ENCODE measurements at regions not wholly inside any gene's neighbourhood (a gene's known extent, or its start where the extent isn't known, plus 50 kb on each side); places are given as distances from the start of the nearest gene placed in this dataset.

- Histone ChIP-seq H3K36me3 (ENCODE audit: control insufficient read depth in 2 of 2, extremely low read depth in 1 of 2, insufficient read depth in 2 of 2, low read length in 2 of 2) (no peaks in the 10 kb centered on the region), H3K9me3 (replicated peaks; ENCODE audit: control insufficient read depth, insufficient read depth, low read length) (peaks cover 4% of the 10 kb centered on the region), H3K9me1 (replicated peaks; ENCODE audit: control insufficient read depth, extremely low read depth, insufficient read depth, low read length) (no peaks in the 10 kb centered on the region), H3K27me3 (ENCODE audit: control insufficient read depth in 2 of 2, insufficient read depth in 2 of 2, low read length in 2 of 2) (no peaks in the 10 kb centered on the region), H3K4me2 (ENCODE audit: insufficient read depth, low read length) (no peak overlapping the region), H2AFZ (ENCODE audit: low read depth, low read length) (no peak overlapping the region), H4K20me1 (replicated peaks; ENCODE audit: control insufficient read depth, extremely low read depth, insufficient read depth, low read length) (no peaks in the 10 kb centered on the region), H3K27ac (ENCODE audit: insufficient read depth, low read depth, low read length) (no peak overlapping the region), H3K4me1 (ENCODE audit: control insufficient read depth, extremely low read depth, insufficient read depth, low read length) (no peaks in the 10 kb centered on the region), H3K79me2 (ENCODE audit: control insufficient read depth, insufficient read depth, low read length) (no peaks in the 10 kb centered on the region), H3K4me3 (replicated peaks in 1 of 3; ENCODE audit: insufficient read depth in 1 of 3, low read depth in 1 of 3, low read length in 3 of 3) (no peak overlapping the region), H3K9ac (replicated peaks; ENCODE audit: extremely low read depth, insufficient read depth, low read length) (no peak overlapping the region)
- dilution Hi-C loops (cut with MboI; ENCODE audit: extremely low pct_ligation_motif_present, low sequenced_read_pairs) (no loop called here), intact Hi-C loops (cut with micrococcal nuclease) (no loop called here)
- DNase-seq (ENCODE audit: low read depth, low spot score), result no peak
- CTCF ChIA-PET, result no interaction called here
- FAIRE-seq, result no peak
- POLR2A ChIA-PET, result no interaction called here
- no peak for TF ChIP-seq POLR2A (IDR thresholded peaks at IDR 0.05; ENCODE audit: low read depth, low read length)
- TF ChIP-seq CTCF (IDR thresholded peaks at IDR 0.05; ENCODE audit: extremely low read depth in 1 of 2, insufficient read depth in 1 of 2, low read depth in 1 of 2, low read length in 2 of 2), result no peak
- TF ChIP-seq FOS (IDR thresholded peaks at IDR 0.05; ENCODE audit: borderline replicate concordance, insufficient read depth, low read length), result no peak
- TF ChIP-seq MAX (IDR thresholded peaks at IDR 0.05; ENCODE audit: insufficient read depth, insufficient read length), result no peak
- no TSS peak for BruUV-seq (replicated peaks)
These were observed 251.7 kb upstream of the TMEM132C start for GRCh38 chr12:128015276-128015675.

- TF ChIP-seq GATA2 (IDR thresholded peaks at IDR 0.05; ENCODE audit: insufficient read depth, insufficient read length, low read depth, low read length) (no peak), MYC (IDR thresholded peaks at IDR 0.05; ENCODE audit: low read depth, low read length) (no peak), FOS (IDR thresholded peaks at IDR 0.05; ENCODE audit: borderline replicate concordance, insufficient read depth, low read length) (no peak), JUN (IDR thresholded peaks at IDR 0.05; ENCODE audit: borderline replicate concordance, insufficient read depth, insufficient read length, low read depth) (no peak), POLR2AphosphoS5 (IDR thresholded peaks at IDR 0.05; ENCODE audit: insufficient read depth, low read depth, low read length) (no peak), MAX (IDR thresholded peaks at IDR 0.05; ENCODE audit: insufficient read depth, insufficient read length) (no peak), CTCF (IDR thresholded peaks at IDR 0.05; ENCODE audit: extremely low read depth in 1 of 2, insufficient read depth in 1 of 2, low read depth in 1 of 2, low read length in 2 of 2) (no peak), POLR2A (IDR thresholded peaks at IDR 0.05; ENCODE audit: low read depth, low read length) (no peak), EZH2 (IDR thresholded peaks at IDR 0.05; ENCODE audit: borderline replicate concordance, low read depth, low read length, severe bottlenecking) (no peak)
- intact Hi-C loops (cut with micrococcal nuclease) (no loop called here), dilution Hi-C loops (cut with MboI; ENCODE audit: extremely low pct_ligation_motif_present, low sequenced_read_pairs) (no loop called here)
- Histone ChIP-seq H3K27me3 (ENCODE audit: control insufficient read depth in 2 of 2, insufficient read depth in 2 of 2, low read length in 2 of 2) (no peaks in the 10 kb centered on the region), H3K9me3 (replicated peaks; ENCODE audit: control insufficient read depth, insufficient read depth, low read length) (peaks cover 6% of the 10 kb centered on the region), H4K20me1 (replicated peaks; ENCODE audit: control insufficient read depth, extremely low read depth, insufficient read depth, low read length) (no peaks in the 10 kb centered on the region), H3K4me3 (replicated peaks in 1 of 3; ENCODE audit: insufficient read depth in 1 of 3, low read depth in 1 of 3, low read length in 3 of 3) (no peak overlapping the region), H3K36me3 (ENCODE audit: control insufficient read depth in 2 of 2, extremely low read depth in 1 of 2, insufficient read depth in 2 of 2, low read length in 2 of 2) (no peaks in the 10 kb centered on the region), H3K4me2 (ENCODE audit: insufficient read depth, low read length) (no peak overlapping the region), H3K9me1 (replicated peaks; ENCODE audit: control insufficient read depth, extremely low read depth, insufficient read depth, low read length) (no peaks in the 10 kb centered on the region), H3K9ac (replicated peaks; ENCODE audit: extremely low read depth, insufficient read depth, low read length) (no peak overlapping the region), H3K27ac (ENCODE audit: insufficient read depth, low read depth, low read length) (no peak overlapping the region), H2AFZ (ENCODE audit: low read depth, low read length) (no peak overlapping the region), H3K4me1 (ENCODE audit: control insufficient read depth, extremely low read depth, insufficient read depth, low read length) (no peaks in the 10 kb centered on the region), H3K79me2 (ENCODE audit: control insufficient read depth, insufficient read depth, low read length) (no peaks in the 10 kb centered on the region)
- FAIRE-seq (no peak), DNase-seq (ENCODE audit: low read depth, low spot score) (no peak)
- BruUV-seq (replicated peaks), result no TSS peak
- ChIA-PET POLR2A (no interaction called here), CTCF (no interaction called here)
These were observed 248.9 kb upstream of the TMEM132C start for GRCh38 chr12:128018067-128018466.

Data from endothelial cell of umbilical vein (primary cell).